ACC112 (cell line): ENCODE measurements at regions not wholly inside any gene's neighbourhood (a gene's known extent, or its start where the extent isn't known, plus 50 kb on each side); places are given as distances from the start of the nearest gene placed in this dataset.
"Not testable (repeated sequence)": the region's sequence is repeated elsewhere in the genome, so short reads cannot be mapped to it uniquely, and the experiment has no call there.

ENCODE experiments used
- H2AFZ ChIP-seq: fragments of 200-600 bp; sonication (generic); one replicate; pipeline ENCODE4 v1.6.0; 2017; ENCODE audit warnings: antibody characterized with exemption, low read length; ENCODE audit not compliant: unreplicated experiment
- H3K27ac ChIP-seq: fragments of 200-600 bp; sonication (generic); 2 replicates; pipeline ENCODE4 v1.5.1; 2014; ENCODE audit warnings: low read depth, mild to moderate bottlenecking, antibody characterized with exemption, low read length, moderate library complexity
- H3K27me3 ChIP-seq: fragments of 200-600 bp; sonication (generic); 2 replicates; pipeline ENCODE4 v1.6.1; 2014; ENCODE audit warnings: mild to moderate bottlenecking, antibody characterized with exemption, low read length, moderate library complexity, mixed read lengths; ENCODE audit not compliant: insufficient read depth
- H3K36me3 ChIP-seq: fragments of 200-600 bp; sonication (generic); 2 replicates; pipeline ENCODE4 v1.6.1; 2016; ENCODE audit warnings: mild to moderate bottlenecking, antibody characterized with exemption, low read length, moderate library complexity, mixed read lengths; ENCODE audit not compliant: insufficient read depth
- H3K4me1 ChIP-seq: fragments of 200-600 bp; sonication (generic); one replicate; pipeline ENCODE4 v1.6.1; 2016; ENCODE audit warnings: low read length, mixed read lengths; ENCODE audit not compliant: insufficient read depth, unreplicated experiment, control insufficient read depth
- H3K4me3 ChIP-seq: fragments of 200-600 bp; sonication (generic); 2 replicates; pipeline ENCODE4 v1.5.1; 2014; ENCODE audit warnings: mild to moderate bottlenecking, low read depth, low read length
- H3K79me2 ChIP-seq: fragments of 200-600 bp; sonication (generic); one replicate; pipeline ENCODE4 v1.6.0; 2016; ENCODE audit warnings: low read length; ENCODE audit not compliant: control insufficient read depth, unreplicated experiment, insufficient read depth

DNA sequence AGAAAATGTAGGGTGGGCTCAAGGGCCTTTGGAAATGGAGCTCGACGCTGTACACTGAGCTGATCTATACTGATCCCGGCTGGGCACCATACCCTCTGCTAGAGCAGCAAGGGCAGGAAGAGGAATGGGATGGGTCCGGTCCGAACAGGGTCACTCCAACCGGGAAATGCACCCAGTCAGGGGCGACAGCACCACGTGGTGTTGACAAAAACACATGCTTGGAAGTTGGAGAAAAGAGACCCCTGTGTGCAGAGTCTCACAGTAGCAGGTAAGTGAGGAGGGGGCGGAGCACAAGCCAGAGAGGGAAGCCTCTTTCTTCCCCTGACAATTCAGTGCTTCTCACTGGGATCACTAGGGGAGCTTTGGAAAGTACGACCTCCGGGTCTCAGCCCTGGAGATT lies 84.1 kb upstream of the ASB18 start:
- Histone ChIP-seq H3K4me1 (no peaks in the 10 kb centered on the region), H3K4me3 (no peak overlapping the region), H3K79me2 (no peaks in the 10 kb centered on the region), H3K36me3 (no peaks in the 10 kb centered on the region), H3K27me3 (peaks cover 22% of the 10 kb centered on the region; the same call in 1 of the 2 replicates), H3K27ac (no peak overlapping the region), H2AFZ (no peak overlapping the region)

DNA sequence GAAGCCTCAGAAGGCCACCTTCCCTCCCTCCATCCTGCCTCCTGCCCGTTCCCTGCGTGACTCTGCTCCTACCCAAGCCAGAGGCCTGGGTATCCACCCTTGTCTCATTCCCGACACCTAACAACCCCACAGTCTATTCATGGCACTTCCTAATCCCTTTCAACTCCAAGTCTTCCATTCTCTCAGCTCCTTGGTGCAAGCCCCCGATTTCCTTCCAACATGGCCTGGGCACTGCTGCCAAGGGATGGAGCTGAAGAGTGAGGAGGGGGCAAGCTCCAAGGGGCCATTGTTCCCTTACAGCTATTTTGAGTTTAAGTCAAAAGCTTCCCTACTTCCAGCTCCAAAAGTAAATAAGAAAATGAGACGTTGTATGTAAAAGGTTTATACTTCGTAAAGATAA lies 84.8 kb upstream of the ASB18 start:
- Histone ChIP-seq H3K36me3 (no peaks in the 10 kb centered on the region), H3K27me3 (peaks cover 22% of the 10 kb centered on the region; the same call in 1 of the 2 replicates), H3K4me3 (no peak overlapping the region), H3K79me2 (no peaks in the 10 kb centered on the region), H2AFZ (no peak overlapping the region), H3K27ac (no peak overlapping the region), H3K4me1 (no peaks in the 10 kb centered on the region)

DNA sequence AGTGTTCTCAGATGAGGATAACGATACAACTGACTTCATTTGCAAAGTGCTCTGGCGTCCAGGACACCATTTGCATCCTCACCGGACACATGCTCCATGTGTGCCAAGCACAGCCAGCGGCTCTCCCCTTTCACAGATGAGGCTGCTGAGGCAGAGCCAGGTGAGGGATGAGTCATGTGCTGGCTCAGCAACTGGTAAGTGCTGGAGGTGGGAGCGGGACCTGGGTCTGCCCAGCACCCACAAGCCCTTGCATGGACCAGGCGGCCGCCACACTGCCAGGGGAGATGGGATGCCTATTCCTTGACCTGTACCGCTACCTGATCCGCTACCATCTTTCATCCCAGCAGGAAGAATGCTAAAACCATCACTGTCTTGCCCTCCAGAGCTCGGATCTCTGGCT lies 86.2 kb upstream of the ASB18 start:
- H3K79me2 ChIP-seq, result no peaks in the 10 kb centered on the region
- peaks cover 22% of the 10 kb centered on the region; the same call in 1 of the 2 replicates for H3K27me3 ChIP-seq
- no peak overlapping the region for H2AFZ ChIP-seq
- no peaks in the 10 kb centered on the region for H3K4me1 ChIP-seq
- no peaks in the 10 kb centered on the region for H3K36me3 ChIP-seq
- no peak overlapping the region for H3K27ac ChIP-seq
- H3K4me3 ChIP-seq, result no peak overlapping the region

DNA sequence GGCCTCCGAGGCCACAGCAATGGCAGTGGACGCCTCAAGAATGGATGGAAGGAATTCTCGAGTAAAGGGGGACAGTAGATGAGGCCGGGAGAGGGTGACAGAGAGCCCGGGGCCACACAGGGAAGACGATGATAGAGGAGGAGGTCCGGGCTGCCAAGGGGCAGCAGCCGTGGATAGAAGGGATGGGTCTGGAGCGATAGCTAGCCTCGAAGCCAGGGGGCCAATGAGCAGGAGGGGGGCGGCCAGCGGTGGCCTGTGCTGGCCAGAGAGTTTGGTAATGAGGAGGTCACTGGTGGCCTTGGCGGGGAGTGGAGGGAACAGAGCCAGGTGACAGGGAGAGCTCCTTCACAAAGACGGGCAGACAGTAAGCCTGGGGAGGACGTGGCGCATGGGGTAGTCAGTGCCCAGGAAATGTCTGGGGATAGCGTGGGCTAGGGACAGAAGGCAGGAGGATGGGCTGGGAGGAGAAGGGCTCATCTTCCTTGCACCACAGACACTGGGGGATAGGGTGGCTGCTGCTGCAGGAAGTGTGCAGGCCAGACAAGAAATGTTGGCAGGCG lies 87.8 kb upstream of the ASB18 start:
- Histone ChIP-seq H3K36me3 (no peaks in the 10 kb centered on the region), H2AFZ (no peak overlapping the region), H3K27ac (no peak overlapping the region), H3K27me3 (peaks cover 22% of the 10 kb centered on the region; the same call in 1 of the 2 replicates), H3K4me1 (no peaks in the 10 kb centered on the region), H3K79me2 (no peaks in the 10 kb centered on the region), H3K4me3 (no peak overlapping the region)

DNA sequence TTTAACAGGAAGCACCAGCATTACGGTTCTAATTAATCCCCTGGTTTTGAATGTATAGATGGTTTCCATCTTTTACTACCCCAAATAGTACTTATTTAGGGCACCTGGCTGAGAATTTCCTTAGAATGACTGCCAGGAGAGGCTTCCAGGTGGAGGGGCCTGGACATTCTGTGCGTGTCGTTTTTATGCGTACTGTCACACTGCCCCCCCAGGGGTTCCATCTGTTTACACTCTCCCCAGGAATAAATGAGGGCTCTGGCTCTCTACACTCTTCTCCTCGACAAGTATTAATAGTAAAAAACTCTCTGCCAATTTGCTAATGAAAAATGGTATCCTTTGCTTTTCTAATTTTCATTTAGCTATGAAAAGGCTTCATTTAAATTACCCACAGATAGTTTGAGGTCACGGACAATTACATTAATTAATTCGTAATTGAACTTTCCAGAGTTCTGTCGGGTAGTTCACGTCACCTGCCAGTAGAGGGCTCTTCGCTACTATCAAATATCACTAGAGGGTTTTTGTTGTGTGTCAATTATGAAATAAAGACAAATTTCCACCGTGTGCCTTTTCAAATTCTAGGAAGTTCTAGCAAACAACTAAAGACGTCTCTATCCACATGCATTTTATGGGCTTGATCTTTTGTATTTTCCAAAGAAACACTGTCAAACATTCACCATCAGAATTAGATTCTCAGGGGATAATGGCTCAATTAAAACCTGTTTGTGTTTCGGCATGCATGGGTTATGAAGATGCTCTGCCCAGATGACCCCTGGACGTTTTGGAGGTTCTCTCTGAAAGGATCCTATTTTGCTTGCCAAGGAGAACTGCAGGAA lies 88.8 kb upstream of the ASB18 start:
- Histone ChIP-seq H3K27ac (no peak overlapping the region), H3K4me3 (no peak overlapping the region), H3K79me2 (no peaks in the 10 kb centered on the region), H3K36me3 (no peaks in the 10 kb centered on the region), H3K27me3 (peaks cover 20% of the 10 kb centered on the region; the same call in 1 of the 2 replicates), H2AFZ (no peak overlapping the region), H3K4me1 (no peaks in the 10 kb centered on the region)

DNA sequence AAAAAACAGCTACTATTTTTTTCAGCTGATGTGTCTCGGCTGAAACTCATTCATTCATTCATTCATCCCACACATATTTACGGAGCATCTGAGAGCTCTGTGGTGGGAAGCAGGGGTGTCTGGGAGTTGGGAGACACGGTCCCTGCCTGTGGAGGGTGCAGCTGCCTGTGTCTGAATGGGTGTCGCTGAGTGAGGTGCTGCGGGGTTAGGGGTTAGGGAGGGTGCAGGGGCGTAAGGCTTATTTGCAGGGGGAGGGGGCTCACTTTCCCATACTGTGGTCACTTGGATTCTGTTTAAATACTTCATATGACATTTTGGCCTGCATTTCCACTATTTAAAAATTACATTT lies 89.4 kb upstream of the ASB18 start:
- peaks cover 15% of the 10 kb centered on the region; the same call in 1 of the 2 replicates for H3K27me3 ChIP-seq
- no peak overlapping the region for H3K4me3 ChIP-seq
- H3K4me1 ChIP-seq, result no peaks in the 10 kb centered on the region
- H2AFZ ChIP-seq, result no peak overlapping the region
- H3K27ac ChIP-seq, result no peak overlapping the region
- no peaks in the 10 kb centered on the region for H3K36me3 ChIP-seq
- no peaks in the 10 kb centered on the region for H3K79me2 ChIP-seq

DNA sequence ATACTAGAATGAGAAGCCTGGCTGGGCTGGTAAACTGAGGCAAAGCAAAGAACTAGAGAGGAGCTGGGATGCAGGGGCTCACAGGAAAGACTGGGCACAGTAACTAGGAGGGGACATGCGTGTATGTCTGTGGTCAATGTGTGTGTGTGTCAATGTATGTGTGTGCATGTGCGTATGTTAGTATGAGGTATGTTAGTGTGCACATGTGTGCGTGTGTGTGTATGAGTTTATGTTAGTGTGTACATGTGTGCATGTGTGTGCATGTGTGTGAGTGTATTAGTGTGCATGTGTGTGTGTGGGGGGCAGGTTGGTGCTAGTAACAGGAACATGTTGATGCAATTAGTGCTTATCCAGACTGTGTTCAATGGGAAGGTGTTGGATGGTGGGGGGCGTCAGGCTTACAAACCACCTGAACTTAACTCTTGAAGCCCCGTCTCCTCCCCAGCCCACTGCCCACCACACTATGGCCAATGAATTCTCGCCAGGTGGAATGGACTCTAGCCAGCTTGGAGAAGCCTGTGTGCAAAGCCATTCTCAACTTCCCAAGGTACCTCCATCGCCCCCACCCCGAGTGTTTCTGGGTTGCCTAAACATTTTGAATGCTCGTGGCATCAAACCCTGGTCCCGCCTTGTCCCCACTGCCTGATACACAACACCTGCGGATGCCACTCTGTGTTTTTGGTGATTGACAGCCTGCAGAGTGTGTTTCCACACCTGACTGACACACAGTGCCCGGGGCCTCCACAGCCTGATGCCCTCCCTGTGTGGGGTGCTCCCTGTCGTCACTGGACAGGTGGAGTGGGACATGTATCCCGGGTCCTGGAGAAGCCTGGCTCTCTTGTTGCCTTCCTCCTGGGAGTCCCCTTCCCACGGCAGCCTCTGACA lies 90.1 kb upstream of the ASB18 start:
- H3K4me1 ChIP-seq, result no peaks in the 10 kb centered on the region
- H2AFZ ChIP-seq, result no peak overlapping the region
- H3K27me3 ChIP-seq, result peaks cover 8% of the 10 kb centered on the region; the same call in 1 of the 2 replicates
- H3K4me3 ChIP-seq, result no peak overlapping the region
- no peak overlapping the region for H3K27ac ChIP-seq
- H3K36me3 ChIP-seq, result no peaks in the 10 kb centered on the region
- no peaks in the 10 kb centered on the region for H3K79me2 ChIP-seq

DNA sequence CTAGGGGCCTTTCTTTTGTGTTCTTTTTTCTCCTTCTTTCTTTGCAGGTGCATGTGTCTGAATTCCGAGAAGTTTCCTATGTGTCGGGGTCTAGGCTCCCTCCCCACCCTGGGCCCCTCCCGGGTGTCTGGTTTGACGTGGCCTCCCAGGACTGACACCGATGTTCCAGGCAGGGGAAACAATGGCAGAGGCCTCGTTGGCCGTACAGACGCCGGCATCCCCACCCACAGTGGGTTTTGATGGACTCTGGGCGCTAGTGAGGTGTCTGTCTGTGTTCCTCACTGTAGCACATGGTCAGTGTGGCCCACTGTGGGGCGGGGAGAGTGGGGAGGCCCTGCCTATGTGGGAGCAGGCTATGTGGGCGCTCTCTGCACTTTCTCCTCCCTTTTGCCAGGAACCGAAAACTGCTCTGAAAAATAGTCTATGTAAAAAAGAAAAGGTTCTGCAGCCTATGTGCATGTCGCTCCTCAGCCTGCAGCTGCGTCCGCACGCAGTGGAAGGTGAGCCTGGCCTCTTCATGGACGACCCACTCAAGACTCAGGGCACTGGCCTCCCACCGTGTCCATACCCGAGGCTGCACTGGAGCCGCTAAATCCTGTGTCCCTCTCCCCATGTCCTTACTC lies 90.9 kb upstream of the ASB18 start:
- H3K79me2 ChIP-seq, result no peaks in the 10 kb centered on the region
- H3K4me3 ChIP-seq, result no peak overlapping the region
- no peak overlapping the region for H3K27ac ChIP-seq
- no peak overlapping the region for H2AFZ ChIP-seq
- no peaks in the 10 kb centered on the region for H3K4me1 ChIP-seq
- H3K36me3 ChIP-seq, result no peaks in the 10 kb centered on the region
- H3K27me3 ChIP-seq, result peaks cover 3% of the 10 kb centered on the region; the same call in 1 of the 2 replicates

DNA sequence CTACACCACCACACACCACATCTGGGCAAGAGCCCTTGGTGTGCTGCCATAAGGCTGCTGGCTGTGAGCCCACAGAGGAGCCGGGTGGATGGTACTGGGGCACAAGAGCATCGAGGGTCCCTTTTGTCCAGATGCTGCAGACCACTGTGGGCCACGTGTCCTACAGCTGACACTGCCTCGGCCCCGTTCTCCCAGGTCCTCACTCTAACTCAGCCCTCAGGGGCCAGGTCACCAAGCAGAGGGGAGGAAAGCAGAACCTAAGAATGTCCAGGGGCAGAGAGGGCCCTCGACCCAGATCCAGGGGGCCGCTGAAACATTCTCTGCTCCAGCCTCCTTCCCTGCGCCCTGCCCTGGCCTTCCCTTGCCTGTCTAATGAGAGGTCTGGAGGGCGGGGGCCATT lies 91.7 kb upstream of the ASB18 start:
- Histone ChIP-seq H2AFZ (no peak overlapping the region), H3K27me3 (no peaks in the 10 kb centered on the region), H3K4me1 (no peaks in the 10 kb centered on the region), H3K27ac (no peak overlapping the region), H3K79me2 (no peaks in the 10 kb centered on the region), H3K4me3 (no peak overlapping the region), H3K36me3 (no peaks in the 10 kb centered on the region)

DNA sequence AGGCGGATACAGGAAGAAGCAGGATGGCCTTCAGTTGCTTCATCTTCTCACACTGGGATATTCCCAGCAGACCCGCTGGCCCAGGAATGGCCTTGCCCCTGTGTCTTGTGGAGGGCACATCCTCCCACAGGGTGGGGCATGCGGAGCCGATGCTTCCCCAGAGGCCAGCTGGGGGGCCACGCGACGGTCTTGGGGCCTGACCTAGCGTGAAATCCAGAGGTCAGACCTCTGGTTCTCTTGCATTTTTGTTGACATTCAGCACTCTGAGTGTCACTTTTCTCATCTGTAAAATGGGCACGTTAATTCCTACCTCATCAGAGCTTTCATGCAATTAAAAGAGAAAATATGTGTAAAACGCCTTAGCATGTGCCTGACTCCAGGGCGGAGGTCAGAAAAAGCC lies 92.1 kb upstream of the ASB18 start:
- not testable (repeated sequence) for H3K4me3 ChIP-seq, H2AFZ ChIP-seq, H3K27ac ChIP-seq, H3K4me1 ChIP-seq, H3K36me3 ChIP-seq, H3K79me2 ChIP-seq, H3K27me3 ChIP-seq
